Lower lobe of right lung (tissue), 2 donors: ENCODE measurements at regions not wholly inside any gene's neighbourhood (a gene's known extent, or its start where the extent isn't known, plus 50 kb on each side); places are given as distances from the start of the nearest gene placed in this dataset.

Experiments used
- ATAC-seq, 2 donors: fragments of 200-7000 bp; cut with Tn5 transposase; one replicate each; pipeline ENCODE4 v1.9.1; 2020 to 2022; ENCODE audit warnings: mild to moderate bottlenecking in 2 of 2, moderate library complexity in 2 of 2
- DNase-seq: peaks from one replicate; pipeline ENCODE4 v3.0.0-alpha.2; 2020
- H3K27ac ChIP-seq: fragments of 200-600 bp; one replicate; pipeline ENCODE4 v1.8.0; 2022
- H3K27me3 ChIP-seq: fragments of 200-600 bp; one replicate; pipeline ENCODE4 v1.8.0; 2022; ENCODE audit warnings: low read depth
- H3K36me3 ChIP-seq: fragments of 200-600 bp; one replicate; pipeline ENCODE4 v1.8.0; 2022; ENCODE audit warnings: mild to moderate bottlenecking
- H3K4me1 ChIP-seq: fragments of 200-600 bp; one replicate; pipeline ENCODE4 v1.8.0; 2022
- H3K4me3 ChIP-seq: fragments of 200-600 bp; one replicate; pipeline ENCODE4 v1.8.0; 2022; ENCODE audit warnings: mild to moderate bottlenecking
- H3K9me3 ChIP-seq: fragments of 200-600 bp; one replicate; pipeline ENCODE4 v1.8.0; 2022
- CTCF ChIP-seq: fragments of 200-600 bp; IDR thresholded peaks from one replicate; pipeline ENCODE4 v1.8.0; 2022; ENCODE audit warnings: antibody characterized with exemption, mild to moderate bottlenecking
- intact Hi-C: fragments of 100-400 bp; cut with DNase I; formaldehyde crosslinking; loops from one replicate; pipeline ENCODE4 v1.11.0; 2022
- donor health status: DM: no; HTN: yes; CAD: no; lungs with severe emphysema.

GRCh38 chr3:110479731-110480130 lies 591.9 kb upstream of the NECTIN3 start:
- Histone ChIP-seq H3K27ac (no peak overlapping the region), H3K9me3 (peaks cover 4% of the 10 kb centered on the region), H3K4me1 (no peaks in the 10 kb centered on the region), H3K4me3 (no peak overlapping the region), H3K36me3 (no peaks in the 10 kb centered on the region), H3K27me3 (no peaks in the 10 kb centered on the region)
- no peak for TF ChIP-seq CTCF
- intact Hi-C loops = no loop called here
- ATAC-seq (no peak), DNase-seq (no peak)

GRCh38 chr3:110485389-110485788 lies 586.2 kb upstream of the NECTIN3 start:
- no peaks in the 10 kb centered on the region for H3K27me3 ChIP-seq
- intact Hi-C loops = no loop called here
- peaks cover 25% of the 10 kb centered on the region for H3K9me3 ChIP-seq
- no peaks in the 10 kb centered on the region for H3K4me1 ChIP-seq
- TF ChIP-seq CTCF = no peak
- no peak overlapping the region for H3K27ac ChIP-seq
- ATAC-seq = no peak
- no peak for DNase-seq
- no peaks in the 10 kb centered on the region for H3K36me3 ChIP-seq
- H3K4me3 ChIP-seq = no peak overlapping the region

- DNase-seq = no peak
- intact Hi-C loops = no loop called here
- Histone ChIP-seq H3K4me3 (no peak overlapping the region), H3K9me3 (peaks cover 25% of the 10 kb centered on the region), H3K27me3 (no peaks in the 10 kb centered on the region), H3K4me1 (no peaks in the 10 kb centered on the region), H3K36me3 (no peaks in the 10 kb centered on the region), H3K27ac (no peak overlapping the region)
- TF ChIP-seq CTCF = no peak
- ATAC-seq = no peak
Observed at GRCh38 chr3:110487840-110488239, 583.8 kb upstream of the NECTIN3 start.

- no peak for TF ChIP-seq CTCF
- ATAC-seq = no peak
- no peaks in the 10 kb centered on the region for H3K27me3 ChIP-seq
- no peak overlapping the region for H3K4me3 ChIP-seq
- H3K36me3 ChIP-seq = no peaks in the 10 kb centered on the region
- no peaks in the 10 kb centered on the region for H3K4me1 ChIP-seq
- no peak for DNase-seq
- peaks cover 5% of the 10 kb centered on the region for H3K9me3 ChIP-seq
- intact Hi-C loops = no loop called here
- H3K27ac ChIP-seq = no peak overlapping the region
Observed at GRCh38 chr3:110491413-110491812, 580.2 kb upstream of the NECTIN3 start.

- H3K4me3 ChIP-seq = no peak overlapping the region
- H3K27ac ChIP-seq = no peak overlapping the region
- no peaks in the 10 kb centered on the region for H3K27me3 ChIP-seq
- intact Hi-C loops = no loop called here
- no peak for TF ChIP-seq CTCF
- no peak for ATAC-seq
- peaks cover 5% of the 10 kb centered on the region for H3K9me3 ChIP-seq
- no peaks in the 10 kb centered on the region for H3K4me1 ChIP-seq
- H3K36me3 ChIP-seq = no peaks in the 10 kb centered on the region
- no peak for DNase-seq
Observed at GRCh38 chr3:110492876-110493275, 578.7 kb upstream of the NECTIN3 start.
